ENCODE measurements at regions not wholly inside any gene's neighbourhood (a gene's known extent, or its start where the extent isn't known, plus 50 kb on each side); places are given as distances from the start of the nearest gene placed in this dataset.

- Histone ChIP-seq H3K4me1 (ENCODE audit: insufficient read depth, low read length) (no peaks in the 10 kb centered on the region), H3K9me3 (ENCODE audit: control insufficient read depth in 1 of 2, insufficient read depth in 1 of 2, low read length in 2 of 2) (peaks cover 0 to 7% of the 10 kb centered on the region in 2 experiments), H3K4me3 (ENCODE audit: low read length) (no peak overlapping the region), H3K36me3 (ENCODE audit: insufficient read depth, low read length) (no peaks in the 10 kb centered on the region), H3K27me3 (ENCODE audit: control insufficient read depth in 1 of 2, insufficient read depth in 2 of 2, low read length in 2 of 2) (no peaks in the 10 kb centered on the region), H3K27ac (ENCODE audit: low read depth in 1 of 2, low read length in 2 of 2) (no peak overlapping the region)
- ChIA-PET POLR2A (no interaction called here), CTCF (no interaction called here)
- H3K4me3 Mint-ChIP-seq: no peak overlapping the region
- no peak for DNase-seq
- no peaks in the 10 kb centered on the region for H3K4me1 Mint-ChIP-seq (ENCODE audit: low read depth)
- no peak overlapping the region for H3K27ac Mint-ChIP-seq
- H3K36me3 Mint-ChIP-seq (ENCODE audit: low read depth): no peaks in the 10 kb centered on the region
- intact Hi-C loops (cut with DNase I, micrococcal nuclease): no loop called here
- H3K9me3 Mint-ChIP-seq: peaks cover 9% of the 10 kb centered on the region
- no peaks in the 10 kb centered on the region for H3K27me3 Mint-ChIP-seq
- no peak for TF ChIP-seq CTCF (IDR thresholded peaks at IDR 0.05)
- ATAC-seq (ENCODE audit: poor library complexity): no peak
Observed at GRCh38 chr1:81156887-81157286, 643.8 kb upstream of the ADGRL2 start.

- POLR2A ChIA-PET: no interaction called here
- Mint-ChIP-seq H3K9me3 (peaks cover 8% of the 10 kb centered on the region), H3K4me3 (no peak overlapping the region), H3K27ac (no peak overlapping the region), H3K36me3 (ENCODE audit: low read depth) (no peaks in the 10 kb centered on the region), H3K4me1 (ENCODE audit: low read depth) (no peaks in the 10 kb centered on the region), H3K27me3 (no peaks in the 10 kb centered on the region)
- no peaks in the 10 kb centered on the region for H3K4me1 ChIP-seq (ENCODE audit: insufficient read depth, low read length)
- no peak overlapping the region for H3K27ac ChIP-seq (ENCODE audit: low read depth in 1 of 2, low read length in 2 of 2)
- no peaks in the 10 kb centered on the region for H3K36me3 ChIP-seq (ENCODE audit: insufficient read depth, low read length)
- CTCF ChIA-PET: no interaction called here
- TF ChIP-seq CTCF (IDR thresholded peaks at IDR 0.05): no peak
- no peak for ATAC-seq (ENCODE audit: poor library complexity)
- H3K9me3 ChIP-seq (ENCODE audit: control insufficient read depth in 1 of 2, insufficient read depth in 1 of 2, low read length in 2 of 2): no peaks in the 10 kb centered on the region
- no peak for DNase-seq
- intact Hi-C loops (cut with DNase I, micrococcal nuclease): no loop called here
- no peaks in the 10 kb centered on the region for H3K27me3 ChIP-seq (ENCODE audit: control insufficient read depth in 1 of 2, insufficient read depth in 2 of 2, low read length in 2 of 2)
- no peak overlapping the region for H3K4me3 ChIP-seq (ENCODE audit: low read length)
Observed at GRCh38 chr1:81155131-81155530, 645.6 kb upstream of the ADGRL2 start.

GRCh38 chr1:81151206-81151605 lies 649.5 kb upstream of the ADGRL2 start:
- DNase-seq (no peak), ATAC-seq (ENCODE audit: poor library complexity) (no peak)
- H3K27me3 Mint-ChIP-seq: no peaks in the 10 kb centered on the region
- no peak overlapping the region for H3K27ac Mint-ChIP-seq
- TF ChIP-seq CTCF (IDR thresholded peaks at IDR 0.05): no peak
- intact Hi-C loops (cut with DNase I, micrococcal nuclease): no loop called here
- Histone ChIP-seq H3K4me3 (ENCODE audit: low read length) (no peak overlapping the region), H3K27me3 (ENCODE audit: control insufficient read depth in 1 of 2, insufficient read depth in 2 of 2, low read length in 2 of 2) (no peaks in the 10 kb centered on the region), H3K9me3 (ENCODE audit: control insufficient read depth in 1 of 2, insufficient read depth in 1 of 2, low read length in 2 of 2) (no peaks in the 10 kb centered on the region), H3K27ac (ENCODE audit: low read depth in 1 of 2, low read length in 2 of 2) (no peak overlapping the region), H3K4me1 (ENCODE audit: insufficient read depth, low read length) (no peaks in the 10 kb centered on the region), H3K36me3 (ENCODE audit: insufficient read depth, low read length) (no peaks in the 10 kb centered on the region)
- ChIA-PET POLR2A (no interaction called here), CTCF (no interaction called here)
- H3K4me3 Mint-ChIP-seq: no peak overlapping the region
- no peaks in the 10 kb centered on the region for H3K36me3 Mint-ChIP-seq (ENCODE audit: low read depth)
- peaks cover 16% of the 10 kb centered on the region for H3K9me3 Mint-ChIP-seq
- H3K4me1 Mint-ChIP-seq (ENCODE audit: low read depth): no peaks in the 10 kb centered on the region
